ENCODE measurements at regions not wholly inside any gene's neighbourhood (a gene's known extent, or its start where the extent isn't known, plus 50 kb on each side); places are given as distances from the start of the nearest gene placed in this dataset.
"Not testable (repeated sequence)": the region's sequence is repeated elsewhere in the genome, so short reads cannot be mapped to it uniquely, and the experiment has no call there.

GRCh38 chr6:141758430-141758829 lies 374.3 kb upstream of the GJE1 start:
- WGBS, 2 donors, result 58 to 78% methylated on average over 3 of the region's 3 CpGs
- intact Hi-C loops (cut with DNase I), result no loop called here
- Histone ChIP-seq H3K9me3 (no peaks in the 10 kb centered on the region), H3K36me3 (no peaks in the 10 kb centered on the region), H3K27me3 (no peaks in the 10 kb centered on the region), H3K27ac (no peak overlapping the region), H3K4me3 (no peak overlapping the region), H3K4me1 (no peaks in the 10 kb centered on the region)
- no peak for DNase-seq
- TF ChIP-seq, protein P1, sequence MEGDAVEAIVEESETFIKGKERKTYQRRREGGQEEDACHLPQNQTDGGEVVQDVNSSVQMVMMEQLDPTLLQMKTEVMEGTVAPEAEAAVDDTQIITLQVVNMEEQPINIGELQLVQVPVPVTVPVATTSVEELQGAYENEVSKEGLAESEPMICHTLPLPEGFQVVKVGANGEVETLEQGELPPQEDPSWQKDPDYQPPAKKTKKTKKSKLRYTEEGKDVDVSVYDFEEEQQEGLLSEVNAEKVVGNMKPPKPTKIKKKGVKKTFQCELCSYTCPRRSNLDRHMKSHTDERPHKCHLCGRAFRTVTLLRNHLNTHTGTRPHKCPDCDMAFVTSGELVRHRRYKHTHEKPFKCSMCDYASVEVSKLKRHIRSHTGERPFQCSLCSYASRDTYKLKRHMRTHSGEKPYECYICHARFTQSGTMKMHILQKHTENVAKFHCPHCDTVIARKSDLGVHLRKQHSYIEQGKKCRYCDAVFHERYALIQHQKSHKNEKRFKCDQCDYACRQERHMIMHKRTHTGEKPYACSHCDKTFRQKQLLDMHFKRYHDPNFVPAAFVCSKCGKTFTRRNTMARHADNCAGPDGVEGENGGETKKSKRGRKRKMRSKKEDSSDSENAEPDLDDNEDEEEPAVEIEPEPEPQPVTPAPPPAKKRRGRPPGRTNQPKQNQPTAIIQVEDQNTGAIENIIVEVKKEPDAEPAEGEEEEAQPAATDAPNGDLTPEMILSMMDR (IDR thresholded peaks at IDR 0.05), result no peak
- no peak for TF ChIP-seq POLR2A (IDR thresholded peaks at IDR 0.05)

GRCh38 chr6:141753180-141753579 lies 379.5 kb upstream of the GJE1 start:
- intact Hi-C loops (cut with DNase I), result no loop called here
- TF ChIP-seq, protein P1 (IDR thresholded peaks at IDR 0.05), result no peak
- no peak for TF ChIP-seq POLR2A (IDR thresholded peaks at IDR 0.05)
- H3K4me1 ChIP-seq, result no peaks in the 10 kb centered on the region
- no peaks in the 10 kb centered on the region for H3K27me3 ChIP-seq
- 50 to 60% methylated on average over 3 of the region's 3 CpGs for WGBS, 2 donors
- H3K4me3 ChIP-seq, result no peak overlapping the region
- no peaks in the 10 kb centered on the region for H3K36me3 ChIP-seq
- DNase-seq, result no peak
- no peak overlapping the region for H3K27ac ChIP-seq
- H3K9me3 ChIP-seq, result no peaks in the 10 kb centered on the region

DNA sequence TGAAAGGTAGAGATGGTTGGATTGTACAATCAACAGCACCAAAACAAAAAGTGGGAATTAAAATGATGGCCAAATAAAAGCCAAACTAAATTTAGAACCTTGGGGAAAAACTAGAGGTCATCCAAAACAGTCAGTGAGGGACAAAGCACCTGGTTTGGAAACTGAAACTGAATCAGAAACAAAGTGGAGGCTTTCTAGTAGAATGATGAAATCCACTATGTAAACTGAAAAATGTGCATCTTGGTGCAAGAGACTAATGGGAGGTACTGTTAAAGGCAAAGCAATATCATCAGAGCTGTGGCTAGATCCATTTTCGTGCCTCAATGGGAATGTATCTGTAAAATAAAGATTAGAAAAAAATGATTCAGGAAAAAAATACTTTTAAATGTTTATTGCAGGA lies 380.0 kb upstream of the GJE1 start:
- H3K9me3 ChIP-seq, result no peaks in the 10 kb centered on the region
- no peak overlapping the region for H3K27ac ChIP-seq
- H3K4me3 ChIP-seq, result no peak overlapping the region
- no peaks in the 10 kb centered on the region for H3K4me1 ChIP-seq
- no peaks in the 10 kb centered on the region for H3K36me3 ChIP-seq
- TF ChIP-seq, protein P1 (IDR thresholded peaks at IDR 0.05), result no peak
- no peak for TF ChIP-seq POLR2A (IDR thresholded peaks at IDR 0.05)
- DNase-seq, result no peak
- 52 to 54% methylated on average over 1 of the region's 1 CpG for WGBS, 2 donors
- H3K27me3 ChIP-seq, result no peaks in the 10 kb centered on the region
- intact Hi-C loops (cut with DNase I), result no loop called here

DNA sequence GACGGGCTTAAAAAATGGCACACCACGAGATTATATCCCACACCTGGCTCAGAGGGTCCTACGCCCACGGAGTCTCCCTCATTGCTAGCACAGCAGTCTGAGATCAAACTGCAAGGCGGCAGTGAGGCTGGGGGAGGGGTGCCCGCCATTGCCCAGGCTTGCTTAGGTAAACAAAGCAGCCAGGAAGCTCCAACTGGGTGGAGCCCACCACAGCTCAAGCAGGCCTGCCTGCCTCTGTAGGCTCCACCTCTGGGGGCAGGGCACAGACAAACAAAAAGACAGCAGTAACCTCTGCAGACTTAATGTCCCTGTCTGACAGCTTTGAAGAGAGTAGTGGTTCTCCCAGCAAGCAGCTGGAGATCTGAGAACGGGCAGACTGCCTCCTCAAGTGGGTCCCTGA lies 386.4 kb upstream of the GJE1 start:
- H3K27me3 ChIP-seq; H3K27ac ChIP-seq; DNase-seq; H3K9me3 ChIP-seq; H3K4me1 ChIP-seq; H3K4me3 ChIP-seq; intact Hi-C loops (cut with DNase I); H3K36me3 ChIP-seq: not testable (repeated sequence)
- 76 to 100% methylated on average over 1 to 2 of the region's 7 CpGs for WGBS, 2 donors

- no peaks in the 10 kb centered on the region for H3K27me3 ChIP-seq
- no peaks in the 10 kb centered on the region for H3K9me3 ChIP-seq
- no peak overlapping the region for H3K4me3 ChIP-seq
- TF ChIP-seq POLR2A (IDR thresholded peaks at IDR 0.05), result no peak
- TF ChIP-seq, protein P1 (IDR thresholded peaks at IDR 0.05), result no peak
- intact Hi-C loops (cut with DNase I), result no loop called here
- H3K36me3 ChIP-seq, result no peaks in the 10 kb centered on the region
- whole genome bisulfite sequencing, 2 donors, result 32 to 69% methylated on average over 3 of the region's 3 CpGs
- DNase-seq, result no peak
- no peaks in the 10 kb centered on the region for H3K4me1 ChIP-seq
- no peak overlapping the region for H3K27ac ChIP-seq
Observed at GRCh38 chr6:141744971-141745370, 387.8 kb upstream of the GJE1 start.

- Histone ChIP-seq H3K4me3 (no peak overlapping the region), H3K27ac (no peak overlapping the region), H3K4me1 (no peaks in the 10 kb centered on the region), H3K27me3 (no peaks in the 10 kb centered on the region), H3K36me3 (no peaks in the 10 kb centered on the region), H3K9me3 (no peaks in the 10 kb centered on the region)
- WGBS, 2 donors, result 70 to 82% methylated on average over 2 of the region's 2 CpGs
- DNase-seq, result no peak
- intact Hi-C loops (cut with DNase I), result no loop called here
- TF ChIP-seq, protein P1 (IDR thresholded peaks at IDR 0.05), result no peak
- TF ChIP-seq POLR2A (IDR thresholded peaks at IDR 0.05), result no peak
Observed at GRCh38 chr6:141744194-141744925, 388.4 kb upstream of the GJE1 start.
